ENCODE measurements at regions not wholly inside any gene's neighbourhood (a gene's known extent, or its start where the extent isn't known, plus 50 kb on each side); places are given as distances from the start of the nearest gene placed in this dataset.

GRCh38 chr7:153290066-153290465 lies 530.5 kb downstream of the ACTR3B start:
- Mint-ChIP-seq H3K27ac (no peak overlapping the region), H3K36me3 (no peaks in the 10 kb centered on the region), H3K9me3 (peaks cover 3% of the 10 kb centered on the region), H3K27me3 (ENCODE audit: insufficient read depth, low read depth) (no peaks in the 10 kb centered on the region), H3K4me3 (no peak overlapping the region), H3K4me1 (peaks cover 3% of the 10 kb centered on the region)
- H2AFZ ChIP-seq (replicated peaks), result no peak overlapping the region
- DNase-seq (ENCODE audit: low spot score), result no peak
- no peak for TF ChIP-seq CTCF (IDR thresholded peaks at IDR 0.05)
- no peak for TF ChIP-seq EZH2 (IDR thresholded peaks at IDR 0.05)
- TF ChIP-seq EZH2phosphoT487 (IDR thresholded peaks at IDR 0.05), result no peak
- no peaks in the 10 kb centered on the region for H4K20me1 ChIP-seq (ENCODE audit: low read depth)
- H3K27me3 ChIP-seq, result no peaks in the 10 kb centered on the region
- no peaks in the 10 kb centered on the region for H3K36me3 ChIP-seq
- no peak overlapping the region for H3K4me3 ChIP-seq
- H3K4me1 ChIP-seq, result no peaks in the 10 kb centered on the region
- H3K9me3 ChIP-seq (ENCODE audit: low read depth), result no peaks in the 10 kb centered on the region
- H3K4me2 ChIP-seq, result no peak overlapping the region
- H3F3A ChIP-seq (ENCODE audit: low read depth), result no peaks in the 10 kb centered on the region
- no peaks in the 10 kb centered on the region for H3K79me2 ChIP-seq (ENCODE audit: low read depth)
- no peak overlapping the region for H3K9ac ChIP-seq
- H3K27ac ChIP-seq, result no peak overlapping the region

- H3K27ac ChIP-seq, result no peak overlapping the region
- Mint-ChIP-seq H3K9me3 (peaks cover 9% of the 10 kb centered on the region), H3K36me3 (no peaks in the 10 kb centered on the region), H3K27ac (no peak overlapping the region), H3K4me1 (no peaks in the 10 kb centered on the region), H3K4me3 (no peak overlapping the region), H3K27me3 (ENCODE audit: insufficient read depth, low read depth) (no peaks in the 10 kb centered on the region)
- DNase-seq (ENCODE audit: low spot score), result no peak
- no peaks in the 10 kb centered on the region for H3K4me1 ChIP-seq
- H4K20me1 ChIP-seq (ENCODE audit: low read depth), result no peaks in the 10 kb centered on the region
- H3K36me3 ChIP-seq, result no peaks in the 10 kb centered on the region
- H3F3A ChIP-seq (ENCODE audit: low read depth), result no peaks in the 10 kb centered on the region
- H3K9ac ChIP-seq, result no peak overlapping the region
- TF ChIP-seq CTCF (IDR thresholded peaks at IDR 0.05), result no peak
- TF ChIP-seq EZH2 (IDR thresholded peaks at IDR 0.05), result no peak
- TF ChIP-seq EZH2phosphoT487 (IDR thresholded peaks at IDR 0.05), result no peak
- H3K79me2 ChIP-seq (ENCODE audit: low read depth), result no peaks in the 10 kb centered on the region
- no peaks in the 10 kb centered on the region for H3K9me3 ChIP-seq (ENCODE audit: low read depth)
- no peak overlapping the region for H3K4me2 ChIP-seq
- no peak overlapping the region for H3K4me3 ChIP-seq
- H2AFZ ChIP-seq (replicated peaks), result no peak overlapping the region
- H3K27me3 ChIP-seq, result no peaks in the 10 kb centered on the region
Measured at GRCh38 chr7:153297141-153297540, 537.6 kb downstream of the ACTR3B start.

DNA sequence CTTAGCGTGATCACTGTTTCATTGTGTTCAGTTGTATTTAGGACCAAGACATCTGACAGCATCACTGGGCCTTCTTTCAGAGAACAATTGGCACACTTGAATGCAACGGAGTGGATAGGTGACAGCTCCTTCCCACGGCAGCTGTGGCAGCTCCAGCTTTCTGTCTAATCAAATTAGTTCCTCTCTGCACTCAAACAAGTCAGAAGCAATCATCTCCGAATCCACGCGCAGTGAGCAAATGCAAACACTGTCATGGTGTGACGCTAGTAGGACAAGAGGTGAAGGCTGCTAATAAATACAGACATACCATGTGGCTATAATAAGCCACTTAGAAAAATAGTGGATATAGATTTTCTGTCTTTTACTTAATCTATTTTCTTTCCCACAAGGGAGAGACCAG lies 542.4 kb downstream of the ACTR3B start:
- Histone ChIP-seq H3K79me2 (ENCODE audit: low read depth) (no peaks in the 10 kb centered on the region), H3K9ac (no peak overlapping the region), H3K27me3 (no peaks in the 10 kb centered on the region), H3K4me2 (no peak overlapping the region), H3K36me3 (no peaks in the 10 kb centered on the region), H3K27ac (no peak overlapping the region), H2AFZ (replicated peaks) (no peak overlapping the region), H3K4me3 (no peak overlapping the region), H3K4me1 (no peaks in the 10 kb centered on the region), H3F3A (ENCODE audit: low read depth) (no peaks in the 10 kb centered on the region), H3K9me3 (ENCODE audit: low read depth) (no peaks in the 10 kb centered on the region), H4K20me1 (ENCODE audit: low read depth) (no peaks in the 10 kb centered on the region)
- TF ChIP-seq EZH2 (IDR thresholded peaks at IDR 0.05) (no peak), CTCF (IDR thresholded peaks at IDR 0.05) (no peak), EZH2phosphoT487 (IDR thresholded peaks at IDR 0.05) (no peak)
- Mint-ChIP-seq H3K4me1 (no peaks in the 10 kb centered on the region), H3K27ac (no peak overlapping the region), H3K27me3 (ENCODE audit: insufficient read depth, low read depth) (peaks cover 2% of the 10 kb centered on the region), H3K36me3 (no peaks in the 10 kb centered on the region), H3K4me3 (no peak overlapping the region), H3K9me3 (peaks cover 13% of the 10 kb centered on the region)
- DNase-seq (ENCODE audit: low spot score), result peak; percentile 47

DNA sequence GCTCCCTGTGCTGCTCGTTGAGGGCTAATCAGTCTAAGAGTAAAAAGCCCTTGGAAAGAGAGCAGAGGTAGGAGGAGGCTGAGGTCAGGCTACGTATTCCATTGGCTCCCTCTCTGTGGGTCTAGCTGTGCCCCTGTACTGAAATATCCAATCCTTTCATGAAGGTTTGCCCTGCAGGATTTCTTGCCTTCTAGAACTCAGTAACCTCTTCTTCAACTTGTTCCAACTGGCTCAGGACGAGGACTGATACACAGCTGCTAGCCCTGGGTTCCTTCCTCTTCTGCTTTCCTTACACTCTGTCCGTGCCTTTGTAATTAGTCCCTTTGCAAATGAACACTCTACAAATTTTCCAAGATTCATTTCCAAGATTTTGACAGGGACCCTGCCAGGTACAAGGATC lies 560.5 kb downstream of the ACTR3B start:
- H3K9me3 Mint-ChIP-seq, result peaks cover 29% of the 10 kb centered on the region
- Histone ChIP-seq H3K4me2 (no peak overlapping the region), H3K27ac (no peak overlapping the region), H3K9me3 (ENCODE audit: low read depth) (no peaks in the 10 kb centered on the region), H3K4me1 (no peaks in the 10 kb centered on the region), H3K9ac (no peak overlapping the region), H2AFZ (replicated peaks) (no peak overlapping the region), H3K4me3 (no peak overlapping the region), H3K79me2 (ENCODE audit: low read depth) (no peaks in the 10 kb centered on the region), H3F3A (ENCODE audit: low read depth) (no peaks in the 10 kb centered on the region), H3K36me3 (no peaks in the 10 kb centered on the region), H4K20me1 (ENCODE audit: low read depth) (no peaks in the 10 kb centered on the region), H3K27me3 (no peaks in the 10 kb centered on the region)
- TF ChIP-seq CTCF (IDR thresholded peaks at IDR 0.05), result no peak
- no peak for TF ChIP-seq EZH2phosphoT487 (IDR thresholded peaks at IDR 0.05)
- no peak for TF ChIP-seq EZH2 (IDR thresholded peaks at IDR 0.05)
- H3K4me3 Mint-ChIP-seq, result no peak overlapping the region
- H3K27ac Mint-ChIP-seq, result no peak overlapping the region
- peaks cover 4% of the 10 kb centered on the region for H3K27me3 Mint-ChIP-seq (ENCODE audit: insufficient read depth, low read depth)
- no peak for DNase-seq (ENCODE audit: low spot score)
- H3K4me1 Mint-ChIP-seq, result no peaks in the 10 kb centered on the region
- no peaks in the 10 kb centered on the region for H3K36me3 Mint-ChIP-seq

Data from neural progenitor cell (in vitro differentiated cells).